Endothelial cell of umbilical vein (primary cell): ENCODE measurements at regions not wholly inside any gene's neighbourhood (a gene's known extent, or its start where the extent isn't known, plus 50 kb on each side); places are given as distances from the start of the nearest gene placed in this dataset.

Source experiments
- BruUV-seq: library from RNA; stranded (reverse); fragments of 400-500 nt; replicated peaks from 2 replicates; lab custom pipeline; 2021; lab: Mats Ljungman, UMichigan
- CTCF ChIA-PET: fragments of 300-600, 350-600 bp; sonication (Branson Sonifier 250); formaldehyde crosslinking; loops from one replicate; lab custom pipeline; 2021; ENCODE audit warnings: antibody characterized with exemption, inconsistent platforms; lab: Charles Lee
- POLR2A ChIA-PET: fragments of 300-600, 350-600 bp; sonication (Branson Sonifier 250); formaldehyde crosslinking; loops from one replicate; lab custom pipeline; 2021; ENCODE audit warnings: antibody characterized with exemption, inconsistent platforms; lab: Charles Lee
- DNase-seq: peaks from one replicate; pipeline ENCODE4 v3.0.0-alpha.2; 2011; ENCODE audit warnings: low read depth, low spot score
- FAIRE-seq: peaks from 2 replicates; lab custom pipeline; 2011; peaks lifted over from hg19 to GRCh38; lab: Jason Lieb, UNC
- H2AFZ ChIP-seq: 2 replicates; pipeline ENCODE4 v1.6.0; 2012; ENCODE audit warnings: low read depth, low read length, control low read depth, inconsistent platforms
- H3K27ac ChIP-seq: 2 replicates; pipeline ENCODE4 v1.5.1; 2011; ENCODE audit warnings: low read depth, mild to moderate bottlenecking, control low read depth, low read length, moderate library complexity; ENCODE audit not compliant: insufficient read depth
- H3K27me3 ChIP-seq, 2 experiments: 2 replicates each; pipeline versions ENCODE4 v1.6.0 to v1.6.1; 2011; ENCODE audit warnings: low read length in 2 of 2, mixed read lengths in 1 of 2; ENCODE audit not compliant: control insufficient read depth in 2 of 2, insufficient read depth in 2 of 2
- H3K36me3 ChIP-seq, 2 experiments: 2 replicates in 1 of 2; 3 replicates in 1 of 2; pipeline ENCODE4 v1.5.1; 2011; ENCODE audit warnings: low read length in 2 of 2, mild to moderate bottlenecking in 1 of 2, moderate library complexity in 1 of 2; ENCODE audit not compliant: control insufficient read depth in 2 of 2, insufficient read depth in 2 of 2; ENCODE audit errors: extremely low read depth in 1 of 2
- H3K4me1 ChIP-seq: 3 replicates; pipeline ENCODE4 v1.5.1; 2011; ENCODE audit warnings: mild to moderate bottlenecking, low read length; ENCODE audit not compliant: control insufficient read depth, insufficient read depth; ENCODE audit errors: extremely low read depth
- H3K4me2 ChIP-seq: 2 replicates; pipeline ENCODE4 v1.6.1; 2011; ENCODE audit warnings: low read length, control low read depth, mixed read lengths; ENCODE audit not compliant: insufficient read depth
- H3K4me3 ChIP-seq, 3 experiments: fragments of 200-600 bp in 1 of 3; sonication (generic), shearing (Covaris generic) in 1 of 3; replicated peaks in 1 of 3; 2 replicates each; pipeline ENCODE4 v1.5.1; 2011 to 2016; ENCODE audit warnings: control low read depth in 3 of 3, low read length in 3 of 3, mild to moderate bottlenecking in 2 of 3, inconsistent platforms in 1 of 3, low read depth in 1 of 3, moderate library complexity in 1 of 3; ENCODE audit not compliant: insufficient read depth in 1 of 3
- H3K79me2 ChIP-seq: 2 replicates; pipeline ENCODE4 v1.6.0; 2012; ENCODE audit warnings: low read length, inconsistent platforms; ENCODE audit not compliant: control insufficient read depth, insufficient read depth
- H3K9ac ChIP-seq: replicated peaks from 2 replicates; pipeline ENCODE3; 2011; ENCODE audit warnings: low read length, control low read depth; ENCODE audit not compliant: insufficient read depth; ENCODE audit errors: extremely low read depth
- H3K9me1 ChIP-seq: replicated peaks from 3 replicates; pipeline ENCODE4 v1.6.0; 2011; ENCODE audit warnings: mild to moderate bottlenecking, low read length; ENCODE audit not compliant: control insufficient read depth, insufficient read depth; ENCODE audit errors: extremely low read depth
- H3K9me3 ChIP-seq: replicated peaks from 2 replicates; pipeline ENCODE4 v1.5.1; 2012; ENCODE audit warnings: low read length, inconsistent platforms; ENCODE audit not compliant: control insufficient read depth, insufficient read depth
- H4K20me1 ChIP-seq: replicated peaks from 2 replicates; pipeline ENCODE3; 2011; ENCODE audit warnings: mild to moderate bottlenecking, low read length; ENCODE audit not compliant: control insufficient read depth, insufficient read depth; ENCODE audit errors: extremely low read depth
- EZH2 ChIP-seq: IDR thresholded peaks from 2 replicates; pipeline ENCODE4 v1.6.1; 2012; ENCODE audit warnings: borderline replicate concordance, low read depth, mild to moderate bottlenecking, moderate library complexity, low read length, inconsistent platforms; ENCODE audit not compliant: severe bottlenecking
- FOS ChIP-seq: IDR thresholded peaks from 2 replicates; pipeline ENCODE4 v1.6.1; 2011; ENCODE audit warnings: mild to moderate bottlenecking, low read length, moderate library complexity, borderline replicate concordance; ENCODE audit not compliant: insufficient read depth
- GATA2 ChIP-seq: IDR thresholded peaks from 2 replicates; pipeline ENCODE4 v1.7.0; 2011; ENCODE audit warnings: low read depth, mild to moderate bottlenecking, moderate library complexity, mixed read lengths, low read length; ENCODE audit not compliant: insufficient read length, insufficient read depth
- JUN ChIP-seq: IDR thresholded peaks from 2 replicates; pipeline ENCODE4 v1.6.1; 2011; ENCODE audit warnings: borderline replicate concordance, low read depth; ENCODE audit not compliant: insufficient read length, insufficient read depth
- MYC ChIP-seq: IDR thresholded peaks from one replicate; pipeline ENCODE4 v1.6.1; 2011; ENCODE audit warnings: mild to moderate bottlenecking, low read depth, low read length
- POLR2A ChIP-seq: IDR thresholded peaks from 2 replicates; pipeline ENCODE4 v1.6.1; 2012; ENCODE audit warnings: low read depth, mild to moderate bottlenecking, control low read depth, low read length
- POLR2AphosphoS5 ChIP-seq: IDR thresholded peaks from 2 replicates; pipeline ENCODE4 v1.6.1; 2012; ENCODE audit warnings: low read depth, mild to moderate bottlenecking, control low read depth, low read length, moderate library complexity; ENCODE audit not compliant: insufficient read depth
- dilution Hi-C: fragments of 300-500 bp; cut with MboI; formaldehyde crosslinking; loops from one replicate; pipeline ENCODE4 v1.15.0; 2019; ENCODE audit warnings: low sequenced_read_pairs; ENCODE audit not compliant: extremely low pct_ligation_motif_present
- intact Hi-C: fragments of 100-400 bp; cut with micrococcal nuclease; formaldehyde crosslinking; loops from one replicate; pipeline ENCODE4 v1.10.0; 2022
- TF ChIP-seq, protein P1 (sequence below), 2 donors: IDR thresholded peaks; 1 replicate in 1 of 2; 2 replicates in 1 of 2; pipeline ENCODE4 v1.5.1; 2011; ENCODE audit warnings: low read length in 2 of 2, mild to moderate bottlenecking in 2 of 2, moderate library complexity in 2 of 2, control low read depth in 1 of 2, inconsistent platforms in 1 of 2, low read depth in 1 of 2; ENCODE audit not compliant: insufficient read depth in 1 of 2; ENCODE audit errors: extremely low read depth in 1 of 2
- TF ChIP-seq, protein P2 (sequence below): IDR thresholded peaks from 2 replicates; pipeline ENCODE4 v1.6.1; 2011; ENCODE audit not compliant: insufficient read depth, insufficient read length

DNA sequence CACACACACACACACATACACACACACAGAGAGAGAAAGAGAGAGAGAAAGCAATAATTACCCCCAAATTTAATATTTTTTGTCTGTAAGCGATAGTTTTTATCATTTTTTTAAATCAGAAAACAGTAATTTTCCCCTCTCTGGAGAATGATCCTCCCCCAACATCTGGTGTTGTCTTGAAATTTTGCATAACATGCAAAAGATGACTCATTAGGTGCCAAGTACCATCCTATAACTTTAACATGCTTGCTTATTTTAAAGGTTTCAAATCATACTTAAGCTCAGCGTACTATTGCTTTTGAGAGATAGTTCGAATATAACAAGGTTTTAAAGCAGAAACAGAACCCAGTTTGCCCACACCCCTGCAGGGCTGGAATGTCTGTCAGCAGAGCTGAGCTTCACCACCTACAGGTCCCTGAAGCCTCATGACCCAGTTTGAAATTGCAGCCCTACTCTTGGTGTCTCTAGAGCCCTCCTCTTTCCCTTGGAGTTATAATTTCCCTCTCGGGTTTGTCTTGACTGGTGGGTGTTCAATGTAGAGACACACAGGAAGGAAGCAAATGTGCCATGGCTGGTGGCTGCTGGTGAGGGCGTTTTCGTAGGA is 175.0 kb upstream of the HS3ST1 start:
- no TSS peak for BruUV-seq
- no peak for FAIRE-seq
- Histone ChIP-seq H3K4me1 (peaks cover 3% of the 10 kb centered on the region), H3K27me3 (no peaks in the 10 kb centered on the region), H3K4me2 (no peak overlapping the region), H3K9me1 (no peaks in the 10 kb centered on the region), H4K20me1 (no peaks in the 10 kb centered on the region), H3K9me3 (no peaks in the 10 kb centered on the region), H3K4me3 (no peak overlapping the region), H3K9ac (no peak overlapping the region), H2AFZ (no peak overlapping the region), H3K27ac (no peak overlapping the region), H3K79me2 (no peaks in the 10 kb centered on the region), H3K36me3 (no peaks in the 10 kb centered on the region)
- DNase-seq: no peak
- POLR2A ChIA-PET: no interaction called here
- CTCF ChIA-PET: no interaction called here
- intact Hi-C loops (no loop called here), dilution Hi-C loops (no loop called here)
- TF ChIP-seq GATA2: no peak
- TF ChIP-seq, protein P1, sequence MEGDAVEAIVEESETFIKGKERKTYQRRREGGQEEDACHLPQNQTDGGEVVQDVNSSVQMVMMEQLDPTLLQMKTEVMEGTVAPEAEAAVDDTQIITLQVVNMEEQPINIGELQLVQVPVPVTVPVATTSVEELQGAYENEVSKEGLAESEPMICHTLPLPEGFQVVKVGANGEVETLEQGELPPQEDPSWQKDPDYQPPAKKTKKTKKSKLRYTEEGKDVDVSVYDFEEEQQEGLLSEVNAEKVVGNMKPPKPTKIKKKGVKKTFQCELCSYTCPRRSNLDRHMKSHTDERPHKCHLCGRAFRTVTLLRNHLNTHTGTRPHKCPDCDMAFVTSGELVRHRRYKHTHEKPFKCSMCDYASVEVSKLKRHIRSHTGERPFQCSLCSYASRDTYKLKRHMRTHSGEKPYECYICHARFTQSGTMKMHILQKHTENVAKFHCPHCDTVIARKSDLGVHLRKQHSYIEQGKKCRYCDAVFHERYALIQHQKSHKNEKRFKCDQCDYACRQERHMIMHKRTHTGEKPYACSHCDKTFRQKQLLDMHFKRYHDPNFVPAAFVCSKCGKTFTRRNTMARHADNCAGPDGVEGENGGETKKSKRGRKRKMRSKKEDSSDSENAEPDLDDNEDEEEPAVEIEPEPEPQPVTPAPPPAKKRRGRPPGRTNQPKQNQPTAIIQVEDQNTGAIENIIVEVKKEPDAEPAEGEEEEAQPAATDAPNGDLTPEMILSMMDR (IDR thresholded peaks at IDR 0.05; ENCODE audit: extremely low read depth in 1 of 2, insufficient read depth in 1 of 2, low read depth in 1 of 2, low read length in 2 of 2): no peak
- TF ChIP-seq FOS: no peak
- TF ChIP-seq, protein P2, sequence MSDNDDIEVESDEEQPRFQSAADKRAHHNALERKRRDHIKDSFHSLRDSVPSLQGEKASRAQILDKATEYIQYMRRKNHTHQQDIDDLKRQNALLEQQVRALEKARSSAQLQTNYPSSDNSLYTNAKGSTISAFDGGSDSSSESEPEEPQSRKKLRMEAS: no peak
- TF ChIP-seq POLR2A: no peak
- TF ChIP-seq POLR2AphosphoS5: no peak
- no peak for TF ChIP-seq MYC
- no peak for TF ChIP-seq JUN
- no peak for TF ChIP-seq EZH2
